T-helper 2 cell treated with Interferon-gamma antibody and Interleukin-4, amounts not matched to agents 100 ng/mL and 5 ng/mL, for 36 hours (primary cell): ENCODE measurements at regions not wholly inside any gene's neighbourhood (a gene's known extent, or its start where the extent isn't known, plus 50 kb on each side); places are given as distances from the start of the nearest gene placed in this dataset.

ENCODE experiments used
- intact Hi-C: fragments of 100-400 bp; cut with micrococcal nuclease; formaldehyde crosslinking; loops from one replicate; pipeline ENCODE4 v1.15.1; 2023

GRCh38 chr2:136572335-136572734 is 193.0 kb upstream of the THSD7B start:
- intact Hi-C loops: no loop called here

DNA sequence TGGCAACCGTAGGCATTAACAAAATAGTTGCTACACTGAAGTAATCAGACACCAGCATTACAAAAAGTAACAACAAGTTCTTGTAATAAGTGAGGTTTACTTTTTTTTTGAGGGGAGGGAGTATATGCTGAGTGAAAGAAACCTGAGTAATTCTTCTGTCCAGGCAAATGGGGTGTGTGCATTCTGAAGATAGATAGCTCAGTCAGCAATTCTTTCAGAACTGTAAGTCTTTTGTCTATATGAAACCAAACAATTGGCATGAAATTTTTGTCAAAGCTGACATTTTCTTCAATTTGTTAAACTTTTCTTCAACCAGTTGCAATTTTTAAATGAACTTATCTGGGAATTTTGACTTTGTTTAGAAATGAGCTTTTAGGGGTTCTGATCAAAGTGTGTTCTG is 208.1 kb upstream of the THSD7B start:
- intact Hi-C loops: no loop called here

DNA sequence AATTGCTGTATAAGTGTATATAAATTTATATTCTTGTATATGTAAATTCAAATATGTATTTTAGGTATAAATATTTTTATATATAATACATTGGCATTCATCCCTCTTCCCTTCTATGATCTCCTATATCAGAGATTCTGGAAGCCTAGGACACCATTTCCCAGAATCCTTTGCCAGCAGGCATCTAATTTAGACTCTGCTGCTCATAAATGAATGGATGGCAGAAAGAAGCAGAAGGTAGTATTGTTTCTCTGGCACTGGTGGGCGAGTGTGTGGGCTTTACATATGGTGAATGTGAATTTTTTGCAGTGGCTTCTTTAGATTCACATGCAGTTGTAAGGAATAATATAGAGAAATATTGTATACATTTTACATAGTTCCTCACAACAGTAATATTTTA is 215.2 kb upstream of the THSD7B start:
- intact Hi-C loops: no loop called here

DNA sequence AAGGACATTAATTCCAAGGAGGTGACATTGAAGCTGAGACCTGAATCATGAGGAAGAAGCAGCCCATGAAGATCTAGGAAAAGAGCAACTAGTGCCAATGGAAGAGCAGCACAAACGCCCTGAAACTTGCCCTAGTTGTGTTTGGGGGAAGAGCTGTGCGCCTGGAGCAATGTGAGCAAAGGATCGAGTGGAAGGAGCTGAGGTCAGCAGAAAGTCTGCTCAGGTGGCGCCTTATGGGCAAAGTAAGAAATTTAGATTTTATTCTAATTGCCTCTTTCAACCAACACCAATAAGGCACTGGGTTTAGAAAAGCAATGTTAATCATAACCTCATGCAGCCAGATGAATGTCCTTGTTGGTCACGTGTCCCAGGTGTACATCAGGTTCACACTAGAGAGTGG is 226.0 kb upstream of the THSD7B start:
- intact Hi-C loops: no loop called here

DNA sequence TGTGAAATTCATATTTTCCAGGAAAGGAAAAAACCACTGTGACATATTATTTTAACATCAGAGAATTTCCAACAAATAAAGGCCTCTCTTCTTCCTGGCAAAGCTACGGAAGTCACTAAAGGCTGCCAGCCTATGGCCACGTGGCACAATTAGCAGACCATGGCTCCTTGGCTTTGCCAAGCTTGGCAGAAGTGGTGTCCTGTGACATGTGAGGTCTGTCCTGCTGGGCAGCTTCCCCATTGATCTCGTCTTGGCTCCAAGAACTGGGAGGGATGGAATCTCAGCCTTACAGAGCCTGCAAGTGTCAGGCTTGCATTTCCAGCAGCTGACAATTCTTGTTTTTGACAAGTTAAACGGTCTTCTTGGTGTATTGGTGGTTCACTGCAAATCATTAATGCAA is 226.9 kb upstream of the THSD7B start:
- intact Hi-C loops: no loop called here

- intact Hi-C loops: no loop called here
These were observed 230.5 kb upstream of the THSD7B start for GRCh38 chr2:136534811-136535210.

DNA sequence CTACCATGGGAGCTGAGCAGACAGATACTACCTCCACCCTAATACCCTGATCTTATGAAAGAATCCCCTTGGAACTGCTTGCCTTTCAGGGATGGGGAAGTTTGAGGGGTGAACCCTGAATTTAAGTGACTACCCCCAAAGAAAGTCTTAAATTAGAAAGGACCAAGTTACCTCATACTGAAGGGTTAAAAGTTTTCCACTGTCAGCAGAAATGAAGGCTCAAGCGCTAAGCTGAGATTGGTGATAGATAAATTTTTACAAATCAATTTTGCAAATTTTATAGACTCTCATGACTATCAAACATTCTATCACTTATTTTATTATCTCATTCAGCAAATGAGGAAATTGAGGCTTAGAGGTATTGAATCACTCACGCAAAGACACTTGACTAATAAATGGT is 233.2 kb upstream of the THSD7B start:
- intact Hi-C loops: no loop called here

- intact Hi-C loops: no loop called here
These were observed 233.6 kb upstream of the THSD7B start for GRCh38 chr2:136531731-136532130.

GRCh38 chr2:136530146-136530545 is 235.2 kb upstream of the THSD7B start:
- intact Hi-C loops: no loop called here

GRCh38 chr2:136527560-136527959 is 237.8 kb upstream of the THSD7B start:
- intact Hi-C loops: no loop called here

DNA sequence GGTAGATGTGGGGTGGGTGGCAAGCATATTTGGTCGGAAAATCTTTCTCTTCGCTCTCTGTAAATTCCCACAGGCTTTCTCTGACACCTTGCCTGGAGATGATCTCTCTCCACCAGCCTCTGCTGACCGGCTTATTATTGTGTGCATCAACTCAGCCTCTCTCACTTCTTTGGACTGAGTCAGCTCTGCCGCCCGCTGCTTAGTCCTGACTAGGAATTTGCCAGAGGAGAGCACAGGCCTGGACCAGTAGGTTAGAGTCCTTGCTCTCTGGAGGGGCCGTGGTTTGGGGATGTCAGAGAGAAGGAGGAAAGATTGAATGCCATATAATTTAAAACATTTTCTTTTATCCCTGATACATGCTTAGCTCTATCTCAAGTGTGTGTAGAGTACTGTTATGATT is 242.6 kb upstream of the THSD7B start:
- intact Hi-C loops: no loop called here

- intact Hi-C loops: no loop called here
These were observed 247.6 kb upstream of the THSD7B start for GRCh38 chr2:136517716-136518115.

DNA sequence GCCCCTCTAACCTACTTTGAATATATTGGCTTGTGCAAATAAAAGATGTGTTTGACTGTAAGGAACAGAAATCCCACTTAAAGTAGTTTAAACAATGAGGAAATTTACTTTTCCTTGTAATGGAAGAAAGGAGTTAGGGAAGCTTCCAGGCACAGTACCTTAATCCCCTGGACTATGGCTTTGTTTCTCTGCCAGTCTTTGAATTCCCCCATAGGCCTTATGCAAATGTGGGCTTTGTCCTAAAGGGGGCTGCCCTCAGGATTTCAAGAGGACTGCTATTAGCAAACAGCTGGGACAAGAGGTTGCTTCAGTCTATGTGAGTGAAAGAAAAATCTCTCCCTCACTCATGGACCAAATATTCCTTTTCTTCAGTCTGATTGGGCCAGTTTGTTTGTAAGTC is 255.1 kb upstream of the THSD7B start:
- intact Hi-C loops: no loop called here

DNA sequence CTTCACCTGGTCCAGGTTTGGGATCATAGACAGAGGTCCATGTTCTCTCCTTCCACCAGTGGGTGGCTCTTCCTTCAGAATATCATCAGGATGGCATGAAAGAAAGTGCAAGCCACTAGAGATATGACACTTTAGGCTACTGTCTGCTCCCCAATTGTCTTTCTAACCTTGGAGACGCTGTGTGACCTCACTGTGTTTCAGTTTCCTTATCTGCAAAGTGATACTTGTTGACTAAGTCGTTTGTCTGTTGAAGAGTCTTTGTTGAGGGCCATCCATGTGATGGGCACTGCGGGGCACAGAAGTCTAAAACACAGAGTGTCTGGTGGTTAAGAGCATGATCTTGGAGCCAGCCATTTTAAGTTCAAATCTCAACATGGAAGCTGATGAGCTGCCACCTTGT is 259.9 kb upstream of the THSD7B start:
- intact Hi-C loops: no loop called here

DNA sequence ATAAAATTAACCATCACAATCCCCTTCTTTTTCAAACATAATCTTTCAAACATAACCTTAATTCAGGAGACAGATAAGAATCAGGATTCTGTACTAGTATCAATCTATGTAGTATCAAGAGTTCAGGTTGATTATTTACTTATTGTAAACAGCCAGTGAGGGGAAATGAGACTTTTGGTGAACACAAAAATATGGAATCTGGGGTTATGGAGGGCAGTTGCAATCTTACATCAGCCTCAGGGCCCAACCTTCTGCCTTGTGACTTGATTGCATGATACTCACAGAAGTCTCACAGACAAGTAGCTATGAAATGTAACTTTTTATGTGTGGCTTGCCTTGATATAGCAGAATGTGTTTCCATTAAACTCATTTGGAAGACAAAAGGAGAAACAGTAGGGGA is 262.7 kb upstream of the THSD7B start:
- intact Hi-C loops: no loop called here

DNA sequence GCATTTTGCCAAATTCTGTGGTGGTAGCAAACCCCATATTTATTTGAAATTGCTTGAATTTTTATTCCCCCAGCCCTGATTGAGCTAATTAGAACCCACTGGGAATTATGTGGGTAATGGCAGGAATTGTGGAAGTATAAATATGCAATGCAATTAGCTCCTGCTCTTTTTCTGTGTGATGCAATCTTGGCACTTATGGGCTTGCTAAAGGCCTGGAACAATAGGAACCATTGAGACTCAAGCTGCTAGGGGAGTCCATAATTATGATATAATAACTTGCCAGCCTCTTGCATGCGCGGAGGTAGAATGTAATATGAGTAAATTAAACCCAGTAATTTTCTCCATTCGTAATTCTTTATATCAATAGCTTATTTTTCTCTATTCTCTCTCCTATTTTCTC is 267.6 kb upstream of the THSD7B start:
- intact Hi-C loops: no loop called here

DNA sequence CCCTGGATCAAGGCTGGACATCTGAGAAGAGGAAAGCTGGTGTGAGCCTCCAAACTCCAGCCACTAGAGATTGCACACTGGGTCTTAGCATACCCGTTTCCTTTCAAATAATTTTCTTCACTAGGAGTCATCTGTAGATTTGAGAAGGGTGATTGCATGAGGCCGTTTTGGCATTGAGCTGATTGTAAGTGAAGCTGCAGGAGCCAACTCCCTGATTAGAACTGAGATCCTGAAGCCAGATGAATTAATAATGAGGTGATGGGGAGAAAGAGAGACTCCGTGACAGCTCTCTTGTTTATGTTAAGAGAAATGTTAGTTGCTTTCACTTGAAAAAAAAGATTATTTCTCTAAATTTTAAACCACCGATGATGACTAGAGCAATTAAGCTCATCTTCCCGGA is 268.4 kb upstream of the THSD7B start:
- intact Hi-C loops: no loop called here

DNA sequence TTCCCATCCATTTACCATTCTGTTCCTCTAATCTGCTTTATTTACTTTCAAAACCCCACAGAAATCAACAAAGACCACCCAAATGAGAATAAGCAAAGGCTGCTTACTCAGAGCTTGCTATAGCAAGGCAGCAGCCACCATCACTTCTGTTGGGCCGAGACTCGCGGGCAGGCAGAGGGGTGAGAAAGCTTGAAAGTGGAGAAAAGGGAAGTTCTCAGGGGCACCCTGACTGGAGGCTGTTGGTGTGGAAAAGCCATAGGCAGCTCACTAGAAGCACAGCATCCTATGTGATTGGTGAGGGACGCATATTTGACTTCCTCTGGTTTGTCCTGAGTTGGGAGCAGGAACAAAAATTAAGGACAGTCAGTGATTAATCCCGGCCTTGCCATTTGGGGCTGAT is 269.7 kb upstream of the THSD7B start:
- intact Hi-C loops: no loop called here

GRCh38 chr2:136492901-136493300 is 272.4 kb upstream of the THSD7B start:
- intact Hi-C loops: no loop called here

DNA sequence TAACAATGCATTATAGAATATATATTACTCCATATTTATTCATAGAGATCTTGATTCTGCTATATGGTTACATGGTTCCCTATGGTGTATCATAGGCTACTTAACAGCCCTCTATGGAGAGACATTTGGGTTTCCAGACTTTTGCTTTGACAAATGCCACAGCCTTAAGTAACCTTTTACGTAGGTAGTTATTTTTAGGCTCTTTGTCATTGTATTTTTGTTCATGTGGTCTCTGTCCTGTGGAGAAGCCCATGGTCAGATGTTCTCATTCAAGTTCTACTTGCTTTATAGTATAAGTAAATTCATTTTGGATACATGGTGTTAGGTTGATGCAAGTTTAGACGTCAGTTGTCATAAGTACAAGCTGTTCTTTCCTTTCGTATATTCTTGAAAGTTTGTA is 275.2 kb upstream of the THSD7B start:
- intact Hi-C loops: no loop called here

GRCh38 chr2:136487421-136487820 is 277.9 kb upstream of the THSD7B start:
- intact Hi-C loops: no loop called here

- intact Hi-C loops: no loop called here
These were observed 279.2 kb upstream of the THSD7B start for GRCh38 chr2:136486115-136486514.

- intact Hi-C loops: no loop called here
These were observed 282.4 kb upstream of the THSD7B start for GRCh38 chr2:136482966-136483365.

- intact Hi-C loops: no loop called here
These were observed 283.3 kb upstream of the THSD7B start for GRCh38 chr2:136482006-136482405.

DNA sequence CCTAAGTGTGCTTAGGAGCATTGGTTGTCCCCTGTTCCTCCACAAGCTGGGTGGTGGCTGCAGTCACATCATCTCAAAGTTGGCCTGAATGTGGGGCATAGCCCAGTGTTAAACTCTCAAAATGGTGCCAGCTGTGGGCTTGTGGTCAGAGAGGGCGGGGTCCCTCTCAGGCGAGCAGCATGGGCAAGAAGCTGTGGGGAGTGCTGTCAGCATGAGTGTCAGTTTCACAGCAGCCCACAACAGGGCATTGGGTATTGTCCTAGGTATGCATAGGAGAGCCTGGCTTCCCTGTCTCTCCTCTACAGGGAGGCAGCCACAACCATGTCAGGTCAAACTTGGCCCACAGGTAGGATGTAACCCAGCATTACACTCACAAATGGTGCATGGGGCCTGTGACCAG is 285.6 kb upstream of the THSD7B start:
- intact Hi-C loops: no loop called here
